HEK293 (cell line): ENCODE measurements at regions not wholly inside any gene's neighbourhood (a gene's known extent, or its start where the extent isn't known, plus 50 kb on each side); places are given as distances from the start of the nearest gene placed in this dataset.

Experiments used
- CTCF ChIP-seq: fragments of 450-650 bp; formaldehyde crosslinking; IDR thresholded peaks from 2 replicates; pipeline ENCODE4 v1.5.1; 2016; ENCODE audit warnings: missing biosample characterization, missing genetic modification characterization
- ZEB2 ChIP-seq: fragments of 450-650 bp; formaldehyde crosslinking; IDR thresholded peaks from 2 replicates; pipeline ENCODE4 v1.5.1; 2016; ENCODE audit warnings: missing biosample characterization, missing genetic modification characterization
- ZNF274 ChIP-seq, 2 experiments: fragments of 200-500 bp in 1 of 2; fragments of 450-650 bp in 1 of 2; sonication (Bioruptor generic) in 1 of 2; formaldehyde crosslinking in 1 of 2; IDR thresholded peaks; 2 replicates each; pipeline versions ENCODE4 v1.5.1 to v1.6.1; 2014 to 2016; ENCODE audit warnings: borderline replicate concordance in 1 of 2, inconsistent platforms in 1 of 2, low read length in 1 of 2, missing biosample characterization in 1 of 2, missing genetic modification characterization in 1 of 2
- ZNF335 ChIP-seq: fragments of 450-650 bp; formaldehyde crosslinking; conservative IDR thresholded peaks from 2 replicates; pipeline ENCODE4 v1.5.1; 2016; ENCODE audit warnings: missing biosample characterization, missing genetic modification characterization
- TF ChIP-seq, protein P1 (sequence below): fragments of 450-650 bp; formaldehyde crosslinking; IDR thresholded peaks from 2 replicates; pipeline ENCODE4 v1.5.1; 2016; ENCODE audit warnings: missing biosample characterization, missing genetic modification characterization, low read depth

DNA sequence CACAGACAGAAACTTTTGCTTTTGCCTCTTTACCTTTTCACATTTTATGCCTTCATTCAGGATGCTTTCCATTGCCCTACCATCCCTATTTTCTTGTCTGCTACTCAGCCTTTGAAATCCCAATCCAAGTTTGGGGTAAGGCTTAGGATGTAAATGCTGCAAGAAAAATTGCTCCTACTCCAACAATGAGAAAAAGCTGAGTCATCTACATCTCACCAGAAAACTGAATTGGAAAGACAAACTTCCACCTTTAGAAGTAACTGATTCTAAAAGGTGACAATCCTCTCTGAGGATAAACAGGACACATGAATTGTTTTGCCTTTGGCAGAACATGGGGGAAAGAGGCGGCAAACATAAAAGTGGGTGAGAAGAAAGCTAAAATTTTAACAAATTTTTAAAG is 295.6 kb downstream of the NR2F1-AS1 start:
- no peak for TF ChIP-seq CTCF
- no peak for TF ChIP-seq ZNF335 (tag by site-specific recombination)
- no peak for TF ChIP-seq ZNF274 (IDR thresholded peaks at IDR 0.05; ENCODE audit: low read length)
- TF ChIP-seq ZNF274 (tag by site-specific recombination; IDR thresholded peaks at IDR 0.05; ENCODE audit: borderline replicate concordance): no peak
- TF ChIP-seq, protein P1, sequence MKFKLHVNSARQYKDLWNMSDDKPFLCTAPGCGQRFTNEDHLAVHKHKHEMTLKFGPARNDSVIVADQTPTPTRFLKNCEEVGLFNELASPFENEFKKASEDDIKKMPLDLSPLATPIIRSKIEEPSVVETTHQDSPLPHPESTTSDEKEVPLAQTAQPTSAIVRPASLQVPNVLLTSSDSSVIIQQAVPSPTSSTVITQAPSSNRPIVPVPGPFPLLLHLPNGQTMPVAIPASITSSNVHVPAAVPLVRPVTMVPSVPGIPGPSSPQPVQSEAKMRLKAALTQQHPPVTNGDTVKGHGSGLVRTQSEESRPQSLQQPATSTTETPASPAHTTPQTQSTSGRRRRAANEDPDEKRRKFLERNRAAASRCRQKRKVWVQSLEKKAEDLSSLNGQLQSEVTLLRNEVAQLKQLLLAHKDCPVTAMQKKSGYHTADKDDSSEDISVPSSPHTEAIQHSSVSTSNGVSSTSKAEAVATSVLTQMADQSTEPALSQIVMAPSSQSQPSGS (tag by site-specific recombination): no peak
- no peak for TF ChIP-seq ZEB2 (tag by site-specific recombination)
